NCI-H2171 (cell line): ENCODE measurements at regions not wholly inside any gene's neighbourhood (a gene's known extent, or its start where the extent isn't known, plus 50 kb on each side); places are given as distances from the start of the nearest gene placed in this dataset.

Experiments
- DNase-seq: peaks from one replicate; lab custom pipeline; 2025; lab: John Stamatoyannopoulos, UW

- no peak for DNase-seq
These were observed 56.2 kb upstream of the GPRIN3 start for GRCh38 chr4:89363786-89364185.

- DNase-seq: no peak
These were observed 51.5 kb upstream of the GPRIN3 start for GRCh38 chr4:89358935-89359638.

- no peak for DNase-seq
These were observed 50.2 kb upstream of the GPRIN3 start for GRCh38 chr4:89357787-89358186.
